Astrocyte (in vitro differentiated cells and primary cell): ENCODE measurements at regions not wholly inside any gene's neighbourhood (a gene's known extent, or its start where the extent isn't known, plus 50 kb on each side); places are given as distances from the start of the nearest gene placed in this dataset.
"Not testable (repeated sequence)": the region's sequence is repeated elsewhere in the genome, so short reads cannot be mapped to it uniquely, and the experiment has no call there.

Experiments
- EZH2 ChIP-seq: IDR thresholded peaks from 2 replicates; pipeline ENCODE4 v1.6.1; 2012; ENCODE audit warnings: mild to moderate bottlenecking, low read length, inconsistent platforms; ENCODE audit not compliant: insufficient read depth
- TF ChIP-seq, protein P1 (sequence below): IDR thresholded peaks from 2 replicates; pipeline ENCODE4 v1.5.1; 2011; ENCODE audit warnings: low read depth, mild to moderate bottlenecking, inconsistent platforms, low read length, moderate library complexity; ENCODE audit not compliant: insufficient read depth

DNA sequence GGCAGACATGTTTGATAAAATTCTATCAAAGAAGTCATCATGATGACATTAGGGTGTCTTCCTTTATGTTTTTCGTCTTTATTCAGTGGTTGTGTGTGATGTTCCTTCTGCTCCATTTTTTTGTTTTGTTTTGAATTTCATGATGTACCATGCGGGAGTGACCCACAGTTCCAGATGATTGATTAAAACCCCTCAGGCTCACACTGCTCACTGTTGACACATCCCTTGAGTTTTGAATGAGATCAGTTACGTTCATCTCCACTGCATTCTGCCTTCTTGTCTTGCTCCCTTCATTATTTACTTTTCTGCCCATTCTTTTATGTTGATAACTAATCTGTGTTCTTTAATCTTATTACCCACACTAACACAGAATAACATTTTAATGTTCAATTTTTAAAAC lies 421.7 kb upstream of the ANKRD20A1 start:
- TF ChIP-seq, protein P1, sequence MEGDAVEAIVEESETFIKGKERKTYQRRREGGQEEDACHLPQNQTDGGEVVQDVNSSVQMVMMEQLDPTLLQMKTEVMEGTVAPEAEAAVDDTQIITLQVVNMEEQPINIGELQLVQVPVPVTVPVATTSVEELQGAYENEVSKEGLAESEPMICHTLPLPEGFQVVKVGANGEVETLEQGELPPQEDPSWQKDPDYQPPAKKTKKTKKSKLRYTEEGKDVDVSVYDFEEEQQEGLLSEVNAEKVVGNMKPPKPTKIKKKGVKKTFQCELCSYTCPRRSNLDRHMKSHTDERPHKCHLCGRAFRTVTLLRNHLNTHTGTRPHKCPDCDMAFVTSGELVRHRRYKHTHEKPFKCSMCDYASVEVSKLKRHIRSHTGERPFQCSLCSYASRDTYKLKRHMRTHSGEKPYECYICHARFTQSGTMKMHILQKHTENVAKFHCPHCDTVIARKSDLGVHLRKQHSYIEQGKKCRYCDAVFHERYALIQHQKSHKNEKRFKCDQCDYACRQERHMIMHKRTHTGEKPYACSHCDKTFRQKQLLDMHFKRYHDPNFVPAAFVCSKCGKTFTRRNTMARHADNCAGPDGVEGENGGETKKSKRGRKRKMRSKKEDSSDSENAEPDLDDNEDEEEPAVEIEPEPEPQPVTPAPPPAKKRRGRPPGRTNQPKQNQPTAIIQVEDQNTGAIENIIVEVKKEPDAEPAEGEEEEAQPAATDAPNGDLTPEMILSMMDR = not testable (repeated sequence)
- TF ChIP-seq EZH2 = not testable (repeated sequence)
